Loucy (cell line): ENCODE measurements at regions not wholly inside any gene's neighbourhood (a gene's known extent, or its start where the extent isn't known, plus 50 kb on each side); places are given as distances from the start of the nearest gene placed in this dataset.

Experiments
- EZH2phosphoT487 ChIP-seq: fragments of 200-600 bp; IDR thresholded peaks from 2 replicates; pipeline ENCODE4 v1.6.1; 2018; ENCODE audit warnings: antibody characterized with exemption, mild to moderate bottlenecking, moderate library complexity, borderline replicate concordance
- TF ChIP-seq, protein P1 (sequence below): fragments of 200-600 bp; sonication (generic); conservative IDR thresholded peaks from 2 replicates; pipeline ENCODE4 v1.5.1; 2014; ENCODE audit warnings: mild to moderate bottlenecking, antibody characterized with exemption, low read length

DNA sequence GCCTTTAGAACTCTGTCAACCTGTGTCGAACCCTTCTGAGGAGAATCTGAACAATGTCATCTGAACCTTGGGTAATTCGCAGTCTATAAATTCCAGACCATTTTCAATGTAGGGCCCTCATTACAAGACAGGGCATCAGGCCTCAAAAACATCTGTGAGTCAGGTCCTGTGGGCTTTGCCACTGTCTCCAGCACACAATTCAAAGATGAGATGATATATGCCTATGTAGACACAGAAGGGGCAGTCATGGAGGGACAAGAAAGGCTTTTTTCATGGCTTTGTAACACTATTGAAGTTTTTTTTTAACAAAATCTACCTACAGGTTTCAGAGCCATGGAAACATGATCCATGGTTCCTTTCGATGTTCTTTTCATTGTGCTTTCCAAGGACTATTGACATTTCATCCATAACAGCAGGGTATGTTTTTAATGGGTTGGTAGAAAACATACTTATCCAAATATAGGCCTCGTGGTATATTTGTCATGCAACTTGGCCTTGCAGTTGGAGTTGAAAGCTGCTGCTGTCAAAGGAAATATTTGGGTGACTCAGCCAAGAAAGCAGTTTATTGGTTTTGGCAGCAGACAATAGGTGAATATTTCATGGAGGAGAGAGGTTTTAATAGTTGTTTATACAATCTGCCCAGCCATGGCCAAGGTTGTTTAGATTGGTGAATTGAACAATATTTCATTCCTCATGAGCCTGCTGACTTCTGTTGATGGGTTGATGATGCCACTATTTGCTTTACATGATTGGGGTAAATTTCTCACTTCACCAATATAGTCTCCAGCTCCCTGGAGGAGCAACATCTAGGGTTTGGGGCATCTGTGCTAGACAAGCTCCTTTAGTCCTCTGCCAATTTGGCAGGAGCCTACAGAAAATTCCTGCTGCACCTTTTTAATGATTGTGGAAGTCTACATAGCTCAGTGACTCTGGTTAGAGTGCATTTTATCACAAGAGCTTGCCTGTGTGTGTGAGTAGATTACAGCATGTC lies 158.4 kb upstream of the TMEM72 start:
- TF ChIP-seq, protein P1, sequence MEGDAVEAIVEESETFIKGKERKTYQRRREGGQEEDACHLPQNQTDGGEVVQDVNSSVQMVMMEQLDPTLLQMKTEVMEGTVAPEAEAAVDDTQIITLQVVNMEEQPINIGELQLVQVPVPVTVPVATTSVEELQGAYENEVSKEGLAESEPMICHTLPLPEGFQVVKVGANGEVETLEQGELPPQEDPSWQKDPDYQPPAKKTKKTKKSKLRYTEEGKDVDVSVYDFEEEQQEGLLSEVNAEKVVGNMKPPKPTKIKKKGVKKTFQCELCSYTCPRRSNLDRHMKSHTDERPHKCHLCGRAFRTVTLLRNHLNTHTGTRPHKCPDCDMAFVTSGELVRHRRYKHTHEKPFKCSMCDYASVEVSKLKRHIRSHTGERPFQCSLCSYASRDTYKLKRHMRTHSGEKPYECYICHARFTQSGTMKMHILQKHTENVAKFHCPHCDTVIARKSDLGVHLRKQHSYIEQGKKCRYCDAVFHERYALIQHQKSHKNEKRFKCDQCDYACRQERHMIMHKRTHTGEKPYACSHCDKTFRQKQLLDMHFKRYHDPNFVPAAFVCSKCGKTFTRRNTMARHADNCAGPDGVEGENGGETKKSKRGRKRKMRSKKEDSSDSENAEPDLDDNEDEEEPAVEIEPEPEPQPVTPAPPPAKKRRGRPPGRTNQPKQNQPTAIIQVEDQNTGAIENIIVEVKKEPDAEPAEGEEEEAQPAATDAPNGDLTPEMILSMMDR, result no peak
- no peak for TF ChIP-seq EZH2phosphoT487
